Small intestine (tissue), 7 donors: ENCODE measurements at regions not wholly inside any gene's neighbourhood (a gene's known extent, or its start where the extent isn't known, plus 50 kb on each side); places are given as distances from the start of the nearest gene placed in this dataset.
"Not testable (repeated sequence)": the region's sequence is repeated elsewhere in the genome, so short reads cannot be mapped to it uniquely, and the experiment has no call there.

ENCODE experiments used
- DNase-seq, 2 donors: peaks; one replicate each; pipeline versions ENCODE4 v3.0.0 to v3.0.0-alpha.2; 2013
- FAIRE-seq: peaks from 2 replicates; lab custom pipeline; 2012; peaks lifted over from hg19 to GRCh38; lab: Jason Lieb, UNC
- H3K27ac ChIP-seq, 3 donors: one replicate each; pipeline ENCODE4 v1.5.1; 2013; ENCODE audit warnings: low read length in 2 of 3, mild to moderate bottlenecking in 2 of 3, control low read depth in 1 of 3, inconsistent platforms in 1 of 3, low read depth in 1 of 3, moderate library complexity in 1 of 3
- H3K27me3 ChIP-seq, 3 donors: one replicate each; pipeline ENCODE4 v1.6.1; 2013; ENCODE audit warnings: low read length in 3 of 3, inconsistent platforms in 1 of 3; ENCODE audit not compliant: control insufficient read depth in 3 of 3, insufficient read depth in 3 of 3
- H3K36me3 ChIP-seq, 3 donors: one replicate each; pipeline ENCODE4 v1.6.1; 2013; ENCODE audit warnings: low read length in 3 of 3, inconsistent platforms in 1 of 3, low read depth in 1 of 3, mild to moderate bottlenecking in 1 of 3, moderate library complexity in 1 of 3; ENCODE audit not compliant: control insufficient read depth in 3 of 3, insufficient read depth in 2 of 3
- H3K4me1 ChIP-seq, 3 donors: one replicate each; pipeline ENCODE4 v1.6.1; 2013; ENCODE audit warnings: low read length in 2 of 3, inconsistent platforms in 1 of 3, low read depth in 1 of 3, mild to moderate bottlenecking in 1 of 3, moderate library complexity in 1 of 3; ENCODE audit not compliant: control insufficient read depth in 3 of 3, insufficient read depth in 2 of 3
- H3K4me3 ChIP-seq, 3 donors: one replicate each; pipeline ENCODE4 v1.5.1; 2013; ENCODE audit warnings: low read length in 3 of 3, control low read depth in 1 of 3, inconsistent platforms in 1 of 3, low read depth in 1 of 3, mild to moderate bottlenecking in 1 of 3, moderate library complexity in 1 of 3
- H3K9me3 ChIP-seq, 2 donors: one replicate each; pipeline ENCODE4 v1.6.1; 2013; ENCODE audit warnings: low read depth in 1 of 2, low read length in 1 of 2; ENCODE audit not compliant: control insufficient read depth in 2 of 2, insufficient read depth in 1 of 2
- WGBS, 3 donors: extraction: QIAGEN DNeasy Blood & Tissue Kit; methylation state at CpG; one replicate each; pipeline ENCODE4 v1.1.7; 2013; 5-methylcytosine and 5-hydroxymethylcytosine counted together
- donor health status: healthy with polysubstance abuse.
- donor health status: control.
- donor health status: control.
- donor health status: Bipolar disorder and iron deficiency.
- donor health status: healthy.

DNA sequence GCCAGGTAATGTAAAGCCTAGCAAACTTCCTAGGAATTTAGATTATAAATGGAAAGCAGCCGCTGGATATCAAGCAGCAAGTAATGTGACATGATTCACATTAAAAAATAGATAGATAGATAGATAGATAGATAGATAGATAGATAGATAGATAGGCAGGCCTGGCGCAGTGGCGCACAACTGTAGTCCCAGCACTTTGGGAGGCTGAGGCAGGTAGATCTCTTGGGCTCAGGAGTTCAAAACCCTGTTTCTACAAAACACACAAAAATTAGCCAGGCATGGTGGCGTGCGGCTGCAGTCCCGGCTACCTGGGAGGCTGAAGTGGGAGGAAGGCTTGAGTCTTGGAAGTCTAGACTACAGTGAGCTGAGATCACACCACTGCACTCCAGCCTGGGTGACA lies 236.9 kb downstream of the SLITRK6 start:
- Histone ChIP-seq H3K4me1 (no peaks in the 10 kb centered on the region), H3K4me3 (no peak overlapping the region), H3K9me3 (no peaks in the 10 kb centered on the region), H3K27ac (no peak overlapping the region), H3K36me3 (no peaks in the 10 kb centered on the region), H3K27me3 (no peaks in the 10 kb centered on the region)
- WGBS, 3 donors: 92 to 96% (median 94%) methylated on average over 6 of the region's 6 CpGs
- DNase-seq: no peak
- no peak for FAIRE-seq

DNA sequence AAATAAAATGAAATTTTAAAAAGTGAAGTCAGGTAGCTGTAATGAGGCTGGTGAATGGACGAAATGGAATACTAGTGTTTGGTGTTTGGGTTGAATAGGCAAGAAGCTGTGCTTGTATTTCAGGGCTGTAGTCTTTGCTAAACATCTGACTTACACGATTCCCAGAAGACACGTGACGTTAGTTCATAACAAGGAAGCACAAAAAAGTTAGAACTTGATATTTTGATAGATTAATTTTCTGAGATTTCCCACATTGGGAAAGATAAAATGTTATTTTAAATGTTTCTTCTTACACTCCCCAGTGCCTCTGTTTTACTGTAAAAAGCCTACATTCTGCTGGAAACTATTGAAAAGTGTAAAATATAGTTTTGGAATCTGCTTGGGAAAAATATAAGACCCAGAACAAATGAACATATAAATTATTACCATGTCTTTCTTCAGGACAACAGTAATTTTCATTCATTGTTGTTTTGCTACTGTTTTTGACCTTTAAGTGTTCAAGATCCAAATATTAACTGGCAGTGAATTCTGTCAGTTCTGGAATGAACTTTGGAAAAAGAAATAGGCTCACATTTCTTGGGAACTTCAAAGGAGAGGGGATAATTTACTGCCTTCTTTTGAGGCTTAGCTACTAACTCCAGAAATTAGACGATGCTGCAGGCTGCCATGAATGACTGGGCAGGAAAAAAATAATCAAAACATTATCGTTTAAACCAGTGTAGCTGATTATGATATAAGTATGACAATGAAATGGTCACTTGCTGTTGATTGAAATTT lies 241.3 kb downstream of the SLITRK6 start:
- Histone ChIP-seq H3K27me3 (no peaks in the 10 kb centered on the region), H3K9me3 (no peaks in the 10 kb centered on the region), H3K4me1 (no peaks in the 10 kb centered on the region), H3K27ac (no peak overlapping the region), H3K36me3 (no peaks in the 10 kb centered on the region), H3K4me3 (no peak overlapping the region)
- FAIRE-seq: no peak
- no peak for DNase-seq
- WGBS, 3 donors: 65 to 74% (median 70%) methylated on average over 6 of the region's 6 CpGs

GRCh38 chr13:85551012-85551411 lies 248.2 kb downstream of the SLITRK6 start:
- Histone ChIP-seq H3K9me3 (peaks cover 0 to 9% of the 10 kb centered on the region in 2 donors), H3K36me3 (no peaks in the 10 kb centered on the region), H3K4me1 (no peaks in the 10 kb centered on the region), H3K4me3 (no peak overlapping the region), H3K27ac (no peak overlapping the region), H3K27me3 (no peaks in the 10 kb centered on the region)
- no peak for DNase-seq
- WGBS, 3 donors: 84 to 91% (median 84%) methylated on average over 1 of the region's 1 CpG
- no peak for FAIRE-seq

DNA sequence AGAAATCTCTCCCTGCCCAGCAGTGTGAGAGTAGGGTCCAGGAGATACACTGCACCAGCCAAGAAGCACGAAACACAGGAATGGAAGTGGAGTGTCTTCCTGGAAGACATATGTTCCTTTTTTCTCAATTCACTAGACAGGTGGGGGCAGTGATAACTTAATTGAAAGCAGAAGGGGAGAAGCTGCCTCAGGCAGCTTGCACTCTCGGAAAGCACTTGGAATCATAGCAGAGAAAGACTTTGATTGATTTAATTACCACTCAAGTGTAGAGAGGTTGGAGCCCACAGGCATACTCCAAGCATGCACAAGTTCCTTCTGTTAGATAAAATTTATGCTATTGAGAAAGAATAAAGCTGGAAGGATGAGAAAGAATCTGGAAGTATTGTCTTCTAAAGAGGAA lies 249.4 kb downstream of the SLITRK6 start:
- Histone ChIP-seq H3K36me3 (no peaks in the 10 kb centered on the region), H3K9me3 (peaks cover 0 to 9% of the 10 kb centered on the region in 2 donors), H3K4me1 (no peaks in the 10 kb centered on the region), H3K27ac (no peak overlapping the region), H3K4me3 (no peak overlapping the region), H3K27me3 (no peaks in the 10 kb centered on the region)
- DNase-seq (no peak), FAIRE-seq (no peak)
- 76 to 78% (median 78%) methylated on average over 2 of the region's 2 CpGs for WGBS, 3 donors

GRCh38 chr13:85548845-85549244 lies 250.4 kb downstream of the SLITRK6 start:
- FAIRE-seq, H3K27me3 ChIP-seq, H3K27ac ChIP-seq, H3K4me3 ChIP-seq, DNase-seq, H3K36me3 ChIP-seq, H3K9me3 ChIP-seq, H3K4me1 ChIP-seq: not testable (repeated sequence)

DNA sequence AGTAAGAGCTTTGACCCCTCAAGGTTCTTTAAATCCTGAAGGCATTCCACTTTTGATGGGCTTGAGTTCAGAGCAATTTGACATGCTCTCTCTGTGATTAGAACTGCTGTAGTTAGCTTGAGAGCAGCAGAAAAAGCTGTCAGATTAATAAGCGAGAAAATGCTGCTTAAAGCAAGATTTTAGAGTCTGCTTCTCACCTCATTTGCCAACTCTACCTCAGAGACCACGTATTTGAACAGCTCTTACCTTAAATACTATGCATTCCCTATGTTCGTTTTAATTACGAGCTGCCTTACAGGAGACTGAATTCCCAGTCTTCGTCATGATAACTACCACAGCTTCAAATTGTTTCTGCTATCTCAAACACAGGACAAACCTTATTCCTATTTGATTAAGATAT lies 253.4 kb downstream of the SLITRK6 start:
- Histone ChIP-seq H3K9me3 (peaks cover 0 to 9% of the 10 kb centered on the region in 2 donors), H3K4me3 (no peak overlapping the region), H3K36me3 (no peaks in the 10 kb centered on the region), H3K4me1 (no peaks in the 10 kb centered on the region), H3K27me3 (no peaks in the 10 kb centered on the region), H3K27ac (no peak overlapping the region)
- DNase-seq (no peak), FAIRE-seq (no peak)
- 54 to 72% (median 58%) methylated on average over 5 of the region's 5 CpGs for WGBS, 3 donors

GRCh38 chr13:85544756-85545155 lies 254.5 kb downstream of the SLITRK6 start:
- no peak for FAIRE-seq
- no peaks in the 10 kb centered on the region for H3K36me3 ChIP-seq
- no peak overlapping the region for H3K27ac ChIP-seq
- no peak overlapping the region for H3K4me3 ChIP-seq
- peaks cover 0 to 9% of the 10 kb centered on the region in 2 donors for H3K9me3 ChIP-seq
- DNase-seq: no peak
- H3K4me1 ChIP-seq: no peaks in the 10 kb centered on the region
- H3K27me3 ChIP-seq: no peaks in the 10 kb centered on the region
- WGBS, 3 donors: 76 to 86% (median 78%) methylated on average over 1 of the region's 1 CpG

DNA sequence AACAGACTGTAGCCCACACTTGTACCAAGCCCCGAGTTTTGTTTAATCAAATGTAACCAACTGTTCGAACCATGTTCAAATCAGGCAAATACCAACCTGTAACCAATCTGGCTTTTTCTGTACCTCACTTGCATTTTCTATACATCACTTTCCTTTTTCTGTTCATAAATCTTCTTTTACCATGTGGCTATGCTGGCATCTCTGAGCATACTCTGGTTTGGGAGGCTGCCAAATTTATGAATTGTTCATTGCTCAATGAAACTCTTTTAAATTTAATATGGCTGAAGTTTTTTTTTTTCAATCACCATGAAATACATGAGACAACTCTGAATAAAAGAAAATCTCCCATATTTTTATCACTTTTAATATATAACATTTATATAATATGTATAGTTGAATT lies 256.1 kb downstream of the SLITRK6 start:
- H3K36me3 ChIP-seq: no peaks in the 10 kb centered on the region
- 66 to 75% (median 66%) methylated on average over 2 of the region's 2 CpGs for WGBS, 3 donors
- H3K9me3 ChIP-seq: peaks cover 0 to 4% of the 10 kb centered on the region in 2 donors
- no peaks in the 10 kb centered on the region for H3K27me3 ChIP-seq
- H3K27ac ChIP-seq: no peak overlapping the region
- FAIRE-seq (peak; percentile 55), DNase-seq (no peak)
- H3K4me1 ChIP-seq: no peaks in the 10 kb centered on the region
- H3K4me3 ChIP-seq: no peak overlapping the region

DNA sequence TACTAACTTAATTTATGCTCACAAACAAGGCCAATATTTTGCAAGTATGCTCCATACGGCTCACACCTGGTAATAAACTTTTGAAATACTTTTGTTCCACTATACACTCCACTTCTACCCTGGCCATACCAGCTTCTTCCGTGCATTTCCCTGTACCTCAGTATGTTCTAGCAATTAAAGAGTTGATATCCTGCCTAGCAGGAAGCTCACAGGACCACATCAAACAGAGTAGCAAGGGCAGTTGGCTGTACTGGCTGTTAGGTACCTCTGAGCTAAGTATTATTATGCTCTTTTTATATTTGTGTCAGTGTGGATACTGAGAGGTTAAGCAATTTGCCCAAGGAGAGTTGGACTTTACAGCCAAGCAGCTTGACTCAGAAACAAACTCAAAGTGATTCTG lies 257.7 kb downstream of the SLITRK6 start:
- H3K27ac ChIP-seq: no peak overlapping the region
- WGBS, 3 donors: 57 to 70% (median 64%) methylated on average over 2 of the region's 2 CpGs
- H3K4me3 ChIP-seq: no peak overlapping the region
- H3K4me1 ChIP-seq: no peaks in the 10 kb centered on the region
- H3K9me3 ChIP-seq: no peaks in the 10 kb centered on the region
- H3K36me3 ChIP-seq: no peaks in the 10 kb centered on the region
- no peak for DNase-seq
- H3K27me3 ChIP-seq: no peaks in the 10 kb centered on the region
- no peak for FAIRE-seq
